ENCODE measurements at regions not wholly inside any gene's neighbourhood (a gene's known extent, or its start where the extent isn't known, plus 50 kb on each side); places are given as distances from the start of the nearest gene placed in this dataset.
A peak's percentile ranks its signal among the peaks of the same experiment; 100 is the strongest.

- no peak for TF ChIP-seq JUND (IDR thresholded peaks at IDR 0.05; ENCODE audit: low read depth)
- in situ Hi-C loops (cut with HindIII; ENCODE audit: low pct_unique_long_range_greater_than_20kb, low sequenced_read_pairs), result no loop called here
- DNase-seq (ENCODE audit: low read depth in 1 of 2, low spot score in 1 of 2), result no peak
Observed at GRCh38 chr2:71788186-71788525, 334.8 kb downstream of the DYSF start.

- no peak for DNase-seq (ENCODE audit: low read depth in 1 of 2, low spot score in 1 of 2)
- TF ChIP-seq JUND (IDR thresholded peaks at IDR 0.05; ENCODE audit: low read depth), result no peak
- in situ Hi-C loops (cut with HindIII; ENCODE audit: low pct_unique_long_range_greater_than_20kb, low sequenced_read_pairs), result no loop called here
Observed at GRCh38 chr2:71787476-71788185, 334.3 kb downstream of the DYSF start.

DNA sequence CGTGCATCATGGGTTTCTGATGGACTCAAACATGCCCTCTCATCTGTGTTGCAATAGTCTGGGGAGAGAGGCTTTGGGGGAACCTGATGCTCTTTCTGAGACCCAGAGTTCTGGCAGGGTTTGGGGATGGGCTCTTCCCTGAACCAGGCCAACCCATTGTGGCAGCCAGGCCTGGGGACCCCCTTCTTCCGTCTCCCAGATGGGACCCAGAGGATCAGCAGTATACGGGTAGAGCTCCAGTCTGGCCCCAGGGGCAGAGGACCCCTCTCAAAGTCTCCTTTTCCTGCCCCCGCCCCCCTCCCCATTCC, 333.7 kb downstream of the DYSF start:
- in situ Hi-C loops (cut with HindIII; ENCODE audit: low pct_unique_long_range_greater_than_20kb, low sequenced_read_pairs), result no loop called here
- TF ChIP-seq JUND (IDR thresholded peaks at IDR 0.05; ENCODE audit: low read depth), result no peak
- no peak for DNase-seq (ENCODE audit: low read depth in 1 of 2, low spot score in 1 of 2)

GRCh38 chr2:71786291-71787107, 333.1 kb downstream of the DYSF start:
- in situ Hi-C loops (cut with HindIII; ENCODE audit: low pct_unique_long_range_greater_than_20kb, low sequenced_read_pairs), result no loop called here
- no peak for TF ChIP-seq JUND (IDR thresholded peaks at IDR 0.05; ENCODE audit: low read depth)
- DNase-seq (ENCODE audit: low read depth in 1 of 2, low spot score in 1 of 2), result no peak

- no peak for TF ChIP-seq JUND (IDR thresholded peaks at IDR 0.05; ENCODE audit: low read depth)
- in situ Hi-C loops (cut with HindIII; ENCODE audit: low pct_unique_long_range_greater_than_20kb, low sequenced_read_pairs), result no loop called here
- no peak for DNase-seq (ENCODE audit: low read depth in 1 of 2, low spot score in 1 of 2)
Observed at GRCh38 chr2:71785516-71785981, 332.2 kb downstream of the DYSF start.

DNA sequence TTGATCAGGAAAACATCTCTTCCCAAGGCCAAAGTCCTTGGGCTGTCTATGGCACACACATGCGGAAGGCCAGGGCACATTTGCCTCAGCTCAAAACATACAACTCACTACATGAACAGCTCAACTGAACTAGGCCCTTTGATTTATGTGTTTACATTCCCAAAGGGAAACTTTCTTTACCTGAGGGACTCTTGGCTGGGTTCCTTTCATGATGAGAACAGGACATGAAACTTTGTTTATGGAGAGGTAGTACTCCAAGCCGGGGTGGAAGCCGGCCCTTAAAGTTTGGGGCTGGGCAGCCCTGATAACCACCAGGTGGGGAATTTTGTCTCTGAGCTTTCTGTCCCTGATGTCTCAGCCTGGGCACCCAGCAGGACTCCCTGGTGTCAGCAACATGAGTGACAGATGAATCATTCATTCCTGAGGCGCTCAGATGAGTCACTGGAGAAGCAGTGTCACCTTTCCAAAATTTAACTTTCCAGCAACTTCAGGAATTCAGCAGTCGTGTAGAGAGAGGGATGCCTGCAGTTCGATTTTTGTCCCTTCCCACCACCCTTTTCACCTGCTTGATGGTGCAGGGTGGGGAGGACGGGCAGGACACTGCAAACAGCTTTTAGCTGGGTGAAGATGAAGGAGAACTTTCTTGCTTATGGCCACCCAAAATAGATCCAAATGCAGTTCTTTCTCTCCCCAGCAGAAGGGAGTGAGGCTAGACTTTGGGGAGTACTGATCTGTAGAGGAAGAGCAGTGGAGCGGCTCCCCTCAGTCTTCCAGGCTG, 331.6 kb downstream of the DYSF start:
- in situ Hi-C loops (cut with HindIII; ENCODE audit: low pct_unique_long_range_greater_than_20kb, low sequenced_read_pairs), result no loop called here
- no peak for TF ChIP-seq JUND (IDR thresholded peaks at IDR 0.05; ENCODE audit: low read depth)
- DNase-seq (ENCODE audit: low read depth in 1 of 2, low spot score in 1 of 2), result peak; percentile 43 to 52

DNA sequence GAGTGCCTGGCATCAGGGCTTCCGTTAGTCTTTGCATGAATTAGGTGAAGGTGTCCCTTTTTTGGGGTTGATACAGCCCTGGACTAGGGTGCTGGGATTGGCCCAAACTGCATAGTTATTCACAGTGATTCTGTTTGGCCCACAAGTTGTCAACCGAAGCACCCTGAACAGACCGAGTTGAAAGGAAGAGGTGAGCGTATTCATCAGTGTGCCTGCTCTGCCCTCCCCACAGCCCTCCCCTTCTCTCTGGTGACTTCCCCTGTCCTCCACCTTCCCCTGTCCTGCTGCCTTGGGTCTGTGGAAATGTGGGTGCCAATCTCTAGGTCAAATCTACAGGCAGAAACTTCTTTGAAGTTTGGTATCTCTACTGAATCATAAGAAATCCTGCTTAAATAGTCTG, 330.5 kb downstream of the DYSF start:
- in situ Hi-C loops (cut with HindIII; ENCODE audit: low pct_unique_long_range_greater_than_20kb, low sequenced_read_pairs), result no loop called here
- DNase-seq (ENCODE audit: low read depth in 1 of 2, low spot score in 1 of 2), result no peak
- TF ChIP-seq JUND (IDR thresholded peaks at IDR 0.05; ENCODE audit: low read depth), result no peak

DNA sequence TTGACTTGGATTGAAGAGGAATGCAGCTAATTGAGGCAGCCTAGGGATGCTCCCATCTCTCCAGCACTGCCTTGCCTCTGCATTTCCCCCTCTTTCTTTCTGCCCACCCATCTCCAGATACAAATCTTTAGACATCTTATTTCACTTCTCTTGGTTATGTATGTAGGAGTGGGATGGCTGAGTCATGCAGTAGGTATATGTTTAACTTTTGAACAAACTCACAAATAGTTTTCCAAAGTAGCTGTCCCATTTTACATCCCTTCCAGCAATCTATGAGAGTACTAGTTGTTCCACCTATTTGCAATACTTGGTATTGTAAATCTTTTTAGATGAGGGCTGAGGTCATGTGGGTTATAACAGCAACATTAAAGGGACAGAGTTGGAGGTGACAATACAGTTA, 329.9 kb downstream of the DYSF start:
- TF ChIP-seq JUND (IDR thresholded peaks at IDR 0.05; ENCODE audit: low read depth), result no peak
- DNase-seq (ENCODE audit: low read depth in 1 of 2, low spot score in 1 of 2), result no peak
- in situ Hi-C loops (cut with HindIII; ENCODE audit: low pct_unique_long_range_greater_than_20kb, low sequenced_read_pairs), result no loop called here

GRCh38 chr2:71782323-71782722, 329.0 kb downstream of the DYSF start:
- no peak for TF ChIP-seq JUND (IDR thresholded peaks at IDR 0.05; ENCODE audit: low read depth)
- in situ Hi-C loops (cut with HindIII; ENCODE audit: low pct_unique_long_range_greater_than_20kb, low sequenced_read_pairs), result no loop called here
- no peak for DNase-seq (ENCODE audit: low read depth in 1 of 2, low spot score in 1 of 2)

DNA sequence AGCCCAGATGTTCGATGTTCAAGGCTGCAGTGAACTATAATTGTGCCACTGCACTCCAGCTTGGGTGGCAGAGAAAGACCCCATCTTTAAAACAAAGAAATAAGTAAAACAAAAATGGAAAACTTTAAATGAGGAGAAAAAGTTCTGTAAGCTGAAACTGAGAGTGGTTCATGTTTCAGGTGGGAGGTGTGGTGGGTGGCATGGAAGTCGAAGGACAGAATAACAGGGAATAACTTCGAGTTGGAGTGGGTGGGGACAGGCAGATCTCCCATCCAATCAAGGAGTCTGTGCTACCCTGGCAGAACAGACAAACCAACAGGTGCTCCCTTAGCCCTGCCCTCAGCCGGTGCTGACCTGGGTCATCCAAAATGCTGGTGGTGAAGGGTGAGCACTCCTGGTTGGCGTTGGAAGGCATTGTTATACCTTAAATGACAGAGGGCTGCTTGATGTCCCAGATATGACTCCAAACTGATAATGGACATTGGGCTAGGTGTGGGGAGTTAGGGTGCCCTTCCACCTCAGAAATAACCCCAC, 328.4 kb downstream of the DYSF start:
- TF ChIP-seq JUND (IDR thresholded peaks at IDR 0.05; ENCODE audit: low read depth), result no peak
- no peak for DNase-seq (ENCODE audit: low read depth in 1 of 2, low spot score in 1 of 2)
- in situ Hi-C loops (cut with HindIII; ENCODE audit: low pct_unique_long_range_greater_than_20kb, low sequenced_read_pairs), result no loop called here

GRCh38 chr2:71780162-71780561, 326.8 kb downstream of the DYSF start:
- TF ChIP-seq JUND (IDR thresholded peaks at IDR 0.05; ENCODE audit: low read depth), result no peak
- no peak for DNase-seq (ENCODE audit: low read depth in 1 of 2, low spot score in 1 of 2)
- in situ Hi-C loops (cut with HindIII; ENCODE audit: low pct_unique_long_range_greater_than_20kb, low sequenced_read_pairs), result no loop called here

GRCh38 chr2:71779774-71780105, 326.4 kb downstream of the DYSF start:
- no peak for DNase-seq (ENCODE audit: low read depth in 1 of 2, low spot score in 1 of 2)
- in situ Hi-C loops (cut with HindIII; ENCODE audit: low pct_unique_long_range_greater_than_20kb, low sequenced_read_pairs), result no loop called here
- TF ChIP-seq JUND (IDR thresholded peaks at IDR 0.05; ENCODE audit: low read depth), result no peak

All from T47D (cell line).